ENCODE measurements at regions not wholly inside any gene's neighbourhood (a gene's known extent, or its start where the extent isn't known, plus 50 kb on each side); places are given as distances from the start of the nearest gene placed in this dataset.
"Not testable (repeated sequence)": the region's sequence is repeated elsewhere in the genome, so short reads cannot be mapped to it uniquely, and the experiment has no call there.

DNA sequence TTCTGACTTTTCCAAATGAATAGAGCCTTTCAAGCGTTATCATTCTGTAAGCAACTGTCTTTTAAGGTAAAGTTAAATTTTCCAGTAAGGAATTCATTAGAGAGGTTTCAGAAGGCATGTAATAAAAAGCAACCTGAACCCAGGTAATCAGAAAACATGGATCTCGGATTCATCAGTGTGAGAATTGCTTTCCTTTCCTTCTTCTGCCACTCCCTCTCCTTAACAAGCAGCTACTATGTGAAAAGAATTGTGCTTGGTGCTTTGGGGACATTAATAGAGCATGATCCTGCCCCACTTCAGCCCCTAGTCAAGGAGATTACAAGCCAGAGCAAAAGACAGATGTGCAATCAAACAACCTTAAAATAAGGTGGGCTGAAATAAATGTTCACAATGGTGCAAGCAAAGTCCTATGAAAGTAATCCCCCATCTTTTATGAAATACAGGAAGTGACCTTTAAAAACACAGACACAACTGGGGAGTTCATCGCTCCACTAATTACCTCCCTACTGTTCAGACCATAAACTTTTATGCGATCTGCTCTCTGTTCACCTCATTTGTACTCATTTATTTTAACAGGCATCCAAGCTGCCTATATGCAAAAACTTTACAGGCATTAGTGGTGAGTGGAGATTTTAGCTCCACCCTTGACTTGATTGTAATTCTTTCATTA, 122.9 kb upstream of the RASGEF1B start:
- in situ Hi-C loops (cut with MboI; ENCODE audit: low pct_ligation_motif_present in 1 of 4, low pct_unique_long_range_greater_than_20kb in 1 of 4, low sequenced_read_pairs in 3 of 4) (no loop called here), intact Hi-C loops (cut with DNase I; ENCODE audit: low total_unique reads) (no loop called here)
- no peaks in the 10 kb centered on the region for H3K9me3 ChIP-seq
- H3K4me1 ChIP-seq = peaks cover 0 to 34% (median 14%) of the 10 kb centered on the region in 4 donors
- WGBS, 2 donors (ENCODE audit: low coverage in 1 of 2) = 48 to 61% methylated on average over 4 of the region's 4 CpGs
- no peaks in the 10 kb centered on the region for H3K36me3 ChIP-seq
- no peak for DNase-seq
- H3K4me3 ChIP-seq = no peak overlapping the region
- H3K27me3 ChIP-seq = no peaks in the 10 kb centered on the region
- peak overlapping the region in 2 of 4 donors; percentile 33 to 39 for H3K27ac ChIP-seq
- no peak for TF ChIP-seq EP300 (IDR thresholded peaks at IDR 0.05; ENCODE audit: low read depth)
- TF ChIP-seq CTCF (IDR thresholded peaks at IDR 0.05) = no peak
- TF ChIP-seq POLR2AphosphoS5 (IDR thresholded peaks at IDR 0.05) = no peak
- TF ChIP-seq POLR2A (IDR thresholded peaks at IDR 0.05) = no peak

DNA sequence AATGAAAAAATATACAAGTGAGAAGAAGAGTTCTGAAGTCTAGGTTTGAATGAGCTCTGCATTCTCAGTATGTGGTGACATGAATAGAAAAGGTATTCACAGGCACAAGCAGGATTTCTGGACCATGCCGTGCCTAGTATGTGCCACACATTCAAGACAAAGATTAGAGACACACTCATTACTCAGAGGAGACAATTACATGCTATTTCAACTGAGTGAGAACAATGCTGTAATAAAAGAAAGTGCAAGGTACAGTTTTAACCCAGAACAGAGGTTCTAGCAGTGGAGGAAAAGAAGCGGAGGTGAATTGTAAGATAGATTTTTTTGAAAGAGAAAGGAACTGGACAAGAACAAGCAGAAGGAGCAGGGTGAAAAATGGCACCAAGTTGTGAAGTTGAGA, 121.0 kb upstream of the RASGEF1B start:
- in situ Hi-C loops (cut with MboI; ENCODE audit: low pct_ligation_motif_present in 1 of 4, low pct_unique_long_range_greater_than_20kb in 1 of 4, low sequenced_read_pairs in 3 of 4) = no loop called here
- intact Hi-C loops (cut with DNase I; ENCODE audit: low total_unique reads) = no loop called here
- Histone ChIP-seq H3K27me3 (no peaks in the 10 kb centered on the region), H3K9me3 (no peaks in the 10 kb centered on the region), H3K4me3 (no peak overlapping the region), H3K36me3 (no peaks in the 10 kb centered on the region), H3K27ac (peak overlapping the region in 3 of 4 donors; percentile 32 to 48 (median 42)), H3K4me1 (peaks cover 0 to 34% (median 14%) of the 10 kb centered on the region in 4 donors)
- TF ChIP-seq POLR2AphosphoS5 (IDR thresholded peaks at IDR 0.05) = no peak
- no peak for DNase-seq
- WGBS, 2 donors (ENCODE audit: low coverage in 1 of 2) = 31 to 60% methylated on average over 2 of the region's 2 CpGs

- Histone ChIP-seq H3K4me3 (no peak overlapping the region), H3K27ac (no peak overlapping the region), H3K36me3 (no peaks in the 10 kb centered on the region), H3K4me1 (peaks cover 0 to 29% (median 12%) of the 10 kb centered on the region in 4 donors), H3K9me3 (no peaks in the 10 kb centered on the region), H3K27me3 (no peaks in the 10 kb centered on the region)
- WGBS, 2 donors (ENCODE audit: low coverage in 1 of 2) = 100% methylated on average over 1 of the region's 1 CpG; no CpG with 5 or more reads in 1 of the 2 donors
- in situ Hi-C loops (cut with MboI; ENCODE audit: low pct_ligation_motif_present in 1 of 4, low pct_unique_long_range_greater_than_20kb in 1 of 4, low sequenced_read_pairs in 3 of 4) = no loop called here
- TF ChIP-seq CTCF (IDR thresholded peaks at IDR 0.05) (no peak), POLR2AphosphoS5 (IDR thresholded peaks at IDR 0.05) (no peak), EP300 (IDR thresholded peaks at IDR 0.05; ENCODE audit: low read depth) (no peak), POLR2A (IDR thresholded peaks at IDR 0.05) (no peak)
- DNase-seq = no peak
- intact Hi-C loops (cut with DNase I; ENCODE audit: low total_unique reads) = no loop called here
Measured at GRCh38 chr4:81590596-81590995, 118.9 kb upstream of the RASGEF1B start.

GRCh38 chr4:81589262-81589661, 117.6 kb upstream of the RASGEF1B start:
- no peaks in the 10 kb centered on the region for H3K36me3 ChIP-seq
- peaks cover 0 to 16% (median 4%) of the 10 kb centered on the region in 4 donors for H3K4me1 ChIP-seq
- H3K4me3 ChIP-seq = no peak overlapping the region
- DNase-seq = no peak
- in situ Hi-C loops (cut with MboI; ENCODE audit: low pct_ligation_motif_present in 1 of 4, low pct_unique_long_range_greater_than_20kb in 1 of 4, low sequenced_read_pairs in 3 of 4) (no loop called here), intact Hi-C loops (cut with DNase I; ENCODE audit: low total_unique reads) (no loop called here)
- 87 to 100% methylated on average over 1 of the region's 1 CpG for WGBS, 2 donors (ENCODE audit: low coverage in 1 of 2)
- no peak overlapping the region for H3K27ac ChIP-seq
- H3K27me3 ChIP-seq = no peaks in the 10 kb centered on the region
- no peak for TF ChIP-seq POLR2AphosphoS5 (IDR thresholded peaks at IDR 0.05)
- no peaks in the 10 kb centered on the region for H3K9me3 ChIP-seq

DNA sequence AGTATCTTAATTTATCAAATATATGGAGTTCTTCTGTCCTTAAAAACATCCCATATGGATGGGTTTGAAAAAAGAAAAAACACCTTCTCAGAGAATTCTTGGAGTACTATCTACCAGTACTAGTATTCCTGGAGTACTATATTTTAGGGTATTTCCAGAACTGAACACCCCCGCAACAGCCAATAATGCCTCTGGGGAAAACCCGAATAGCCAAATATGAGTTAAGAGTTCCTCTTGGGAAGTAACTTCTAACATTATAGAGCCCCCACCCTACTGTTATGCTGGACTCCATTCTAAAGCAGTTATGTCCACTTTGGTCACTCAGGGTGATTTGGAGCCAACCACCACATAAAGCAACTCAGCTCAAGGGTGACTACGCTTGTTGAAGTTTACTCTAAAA, 115.0 kb upstream of the RASGEF1B start:
- H3K27me3 ChIP-seq = no peaks in the 10 kb centered on the region
- H3K36me3 ChIP-seq = no peaks in the 10 kb centered on the region
- no peak for DNase-seq
- TF ChIP-seq EP300 (IDR thresholded peaks at IDR 0.05; ENCODE audit: low read depth) (no peak), POLR2A (IDR thresholded peaks at IDR 0.05) (no peak)
- WGBS, 2 donors (ENCODE audit: low coverage in 1 of 2) = 90% methylated on average over 2 to 3 of the region's 3 CpGs
- no peaks in the 10 kb centered on the region for H3K9me3 ChIP-seq
- no peak overlapping the region for H3K27ac ChIP-seq
- in situ Hi-C loops (cut with MboI; ENCODE audit: low pct_ligation_motif_present in 1 of 4, low pct_unique_long_range_greater_than_20kb in 1 of 4, low sequenced_read_pairs in 3 of 4) = no loop called here
- H3K4me3 ChIP-seq = no peak overlapping the region
- H3K4me1 ChIP-seq = no peaks in the 10 kb centered on the region
- intact Hi-C loops (cut with DNase I; ENCODE audit: low total_unique reads) = no loop called here

GRCh38 chr4:81580994-81581374, 109.3 kb upstream of the RASGEF1B start:
- H3K27me3 ChIP-seq; H3K4me3 ChIP-seq; DNase-seq; H3K27ac ChIP-seq; intact Hi-C loops (cut with DNase I; ENCODE audit: low total_unique reads); H3K36me3 ChIP-seq; in situ Hi-C loops (cut with MboI; ENCODE audit: low pct_ligation_motif_present in 1 of 4, low pct_unique_long_range_greater_than_20kb in 1 of 4, low sequenced_read_pairs in 3 of 4); H3K9me3 ChIP-seq; H3K4me1 ChIP-seq: not testable (repeated sequence)
- WGBS, 2 donors (ENCODE audit: low coverage in 1 of 2) = 94% methylated on average over 3 of the region's 3 CpGs; no CpG with 5 or more reads in 1 of the 2 donors

Measured in transverse colon (tissue), 4 donors.